GM19452 (cell line): ENCODE measurements at regions not wholly inside any gene's neighbourhood (a gene's known extent, or its start where the extent isn't known, plus 50 kb on each side); places are given as distances from the start of the nearest gene placed in this dataset.

Experiments
- ATAC-seq: cut with Tn5 transposase; IDR thresholded peaks from one replicate; pipeline ENCODE4 v1.9.1; 2021; ENCODE audit not compliant: unreplicated experiment

DNA sequence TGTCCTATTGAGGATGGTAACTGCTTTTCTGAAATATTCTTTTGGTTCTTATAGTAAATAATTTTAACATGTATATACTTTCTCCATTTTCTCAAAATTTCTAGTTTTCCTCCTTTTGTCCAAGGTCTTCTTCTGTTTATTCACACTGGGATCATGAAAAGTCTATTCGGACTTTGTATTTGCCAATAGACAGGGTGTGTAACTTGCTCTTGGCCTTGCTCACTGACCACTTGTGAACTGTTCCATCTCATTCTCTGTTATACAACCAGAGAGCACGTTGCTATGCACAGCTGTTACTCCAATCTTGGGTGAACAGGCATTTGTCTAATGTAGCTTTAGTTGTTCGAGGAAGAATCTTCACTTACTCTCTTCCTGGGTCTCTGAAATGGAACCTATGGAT, 388.9 kb downstream of the SH3GL2 start:
- ATAC-seq: no peak

GRCh38 chr9:17969232-17969631, 390.4 kb downstream of the SH3GL2 start:
- no peak for ATAC-seq

GRCh38 chr9:17970277-17970676, 391.4 kb downstream of the SH3GL2 start:
- no peak for ATAC-seq

- ATAC-seq: no peak
Observed at GRCh38 chr9:17978773-17979172, 399.9 kb downstream of the SH3GL2 start.

- no peak for ATAC-seq
Observed at GRCh38 chr9:17986595-17986994, 407.7 kb downstream of the SH3GL2 start.

GRCh38 chr9:17987189-17987588, 408.3 kb downstream of the SH3GL2 start:
- ATAC-seq: no peak

- ATAC-seq: no peak
Observed at GRCh38 chr9:17988489-17988888, 409.6 kb downstream of the SH3GL2 start.

- ATAC-seq: no peak
Observed at GRCh38 chr9:17990602-17991001, 411.7 kb downstream of the SH3GL2 start.

DNA sequence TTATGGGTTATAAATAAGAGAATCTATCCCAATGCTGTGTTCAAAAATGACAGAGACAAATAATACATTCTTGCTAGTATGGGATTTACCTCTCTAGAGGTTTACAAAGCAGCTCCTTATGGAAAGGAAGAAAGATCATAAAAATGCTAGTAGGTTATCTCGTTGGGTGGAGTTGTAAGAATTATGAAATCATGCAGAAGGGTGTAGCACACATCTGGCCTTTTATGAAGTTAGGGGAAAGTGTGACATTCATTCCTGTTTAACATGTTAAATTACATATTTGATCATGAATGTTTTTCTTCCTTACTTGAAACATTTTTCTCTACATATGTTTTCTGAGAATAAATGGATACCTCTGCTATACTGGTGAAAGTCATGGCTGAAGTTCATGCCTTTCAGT, 414.2 kb downstream of the SH3GL2 start:
- no peak for ATAC-seq

- ATAC-seq: no peak
Observed at GRCh38 chr9:17994695-17995425, 416.0 kb downstream of the SH3GL2 start.

GRCh38 chr9:17996728-17997127, 417.9 kb downstream of the SH3GL2 start:
- ATAC-seq: no peak

- no peak for ATAC-seq
Observed at GRCh38 chr9:18002718-18003438, 424.0 kb downstream of the SH3GL2 start.

GRCh38 chr9:18006591-18006990, 427.7 kb downstream of the SH3GL2 start:
- no peak for ATAC-seq

- no peak for ATAC-seq
Observed at GRCh38 chr9:18007621-18008020, 428.8 kb downstream of the SH3GL2 start.

DNA sequence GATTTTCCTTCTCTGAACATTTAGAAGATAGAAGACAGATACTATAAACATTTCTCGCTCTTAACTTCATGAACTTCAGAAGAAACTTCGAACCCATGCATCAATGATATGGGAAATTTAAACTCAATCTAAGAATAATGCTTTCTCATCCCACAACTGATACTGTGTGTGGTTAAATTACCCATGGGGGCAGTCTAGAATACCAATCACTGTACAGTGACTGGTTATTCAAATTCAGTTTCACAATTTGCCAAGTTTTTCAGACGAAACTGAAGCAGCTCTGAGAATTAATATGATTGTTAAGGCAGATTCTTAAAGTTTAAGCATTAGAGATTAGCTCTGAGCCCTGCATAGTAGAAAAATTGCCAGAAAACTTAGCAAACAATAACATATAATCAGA, 431.0 kb downstream of the SH3GL2 start:
- ATAC-seq: no peak

- ATAC-seq: no peak
Observed at GRCh38 chr9:18010492-18010891, 431.6 kb downstream of the SH3GL2 start.

DNA sequence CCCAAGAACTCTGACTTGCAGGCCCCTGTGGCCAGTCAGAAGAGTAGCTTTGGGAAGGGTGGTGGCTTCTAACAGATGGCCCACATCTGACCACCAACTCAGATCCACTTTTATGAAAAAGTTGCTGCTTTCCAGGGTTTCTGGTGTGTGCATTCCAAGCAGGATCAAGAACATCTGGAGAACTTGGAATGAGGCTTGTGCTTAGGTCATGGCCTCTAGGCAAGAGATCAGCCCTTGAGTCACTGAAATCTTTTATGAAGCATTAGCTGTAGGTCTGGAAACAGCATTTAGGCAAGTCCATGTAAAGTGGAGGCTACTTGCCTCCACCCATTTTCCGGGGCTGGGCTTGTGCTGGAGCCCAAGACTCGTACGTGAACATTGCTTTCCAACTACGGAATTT, 433.3 kb downstream of the SH3GL2 start:
- ATAC-seq: no peak

- no peak for ATAC-seq
Observed at GRCh38 chr9:18014556-18014955, 435.7 kb downstream of the SH3GL2 start.

- no peak for ATAC-seq
Observed at GRCh38 chr9:18015116-18015515, 436.2 kb downstream of the SH3GL2 start.

DNA sequence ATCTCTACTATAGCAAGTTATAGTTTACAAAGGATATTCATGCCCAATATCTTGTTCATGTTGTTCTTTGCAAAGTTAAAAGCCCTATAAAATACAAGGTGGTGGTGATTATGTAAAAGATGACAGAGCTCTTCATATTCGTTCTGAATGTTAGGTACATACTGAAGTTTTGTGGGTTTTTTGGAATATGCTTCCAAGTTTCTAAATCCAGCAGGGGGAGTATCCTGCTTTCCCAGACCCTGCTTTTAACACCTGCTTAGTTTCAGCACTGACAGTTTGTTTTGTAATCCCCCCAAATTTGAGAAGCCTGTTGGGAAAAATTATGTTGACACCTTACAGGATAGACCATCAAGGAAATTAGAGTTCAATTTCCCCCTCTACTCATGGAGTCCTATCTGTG, 438.3 kb downstream of the SH3GL2 start:
- ATAC-seq: no peak

DNA sequence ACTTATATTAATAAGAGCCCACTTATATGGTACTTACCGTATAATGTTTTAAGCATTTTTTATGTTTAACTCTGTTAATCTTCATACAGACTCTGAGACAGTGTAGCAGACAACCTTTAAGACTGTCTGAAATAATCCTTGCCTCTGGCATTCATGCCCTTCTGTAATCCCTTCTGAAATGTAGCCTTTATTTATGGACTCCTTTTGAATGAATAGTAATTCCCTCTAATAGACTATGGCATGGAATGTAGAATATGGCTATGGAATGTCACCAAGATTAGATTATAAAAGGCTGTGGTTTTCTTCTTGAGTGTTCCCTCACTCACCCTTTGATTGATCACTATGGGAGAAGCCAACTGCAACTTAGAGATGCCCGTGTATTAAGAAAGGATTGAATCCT, 439.4 kb downstream of the SH3GL2 start:
- ATAC-seq: no peak

DNA sequence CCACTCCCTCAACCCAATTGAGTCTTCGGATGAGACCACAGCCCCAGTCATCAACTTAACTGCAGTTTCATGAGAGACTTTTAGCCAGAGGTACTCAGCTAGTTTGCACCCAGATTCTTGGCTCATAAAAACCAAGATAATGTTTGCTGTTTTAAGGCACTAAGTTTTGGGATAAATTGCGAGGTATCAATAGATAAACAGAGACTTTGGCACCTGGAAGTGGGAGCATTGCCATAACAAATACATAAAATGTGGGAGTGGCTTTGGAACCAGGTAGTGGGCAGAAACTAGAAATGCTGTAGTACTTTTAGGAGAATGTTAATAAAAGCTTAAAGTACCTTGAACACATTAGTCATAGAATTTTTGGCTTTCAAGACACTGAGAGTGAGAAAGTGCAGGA, 439.8 kb downstream of the SH3GL2 start:
- ATAC-seq: no peak
